ENCODE measurements at regions not wholly inside any gene's neighbourhood (a gene's known extent, or its start where the extent isn't known, plus 50 kb on each side); places are given as distances from the start of the nearest gene placed in this dataset.

DNA sequence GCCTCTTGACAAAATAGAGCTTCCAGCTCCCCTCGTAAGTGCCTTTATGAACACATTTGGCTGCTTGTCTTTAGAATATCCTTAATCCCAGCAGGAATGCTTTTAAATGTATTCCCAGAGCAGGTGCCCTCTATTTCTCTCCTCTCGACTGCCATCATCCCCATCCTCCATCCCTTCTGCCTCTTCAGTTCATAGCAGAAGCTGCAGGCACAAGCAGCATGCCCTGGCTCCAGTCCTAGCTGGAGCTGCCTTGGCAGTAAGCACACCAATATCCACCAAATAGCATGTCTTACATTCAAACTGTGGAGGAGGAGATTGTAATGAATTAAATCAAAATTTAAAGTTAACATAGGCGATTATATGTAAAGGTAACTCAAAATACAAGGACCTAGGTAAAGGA, 891.3 kb upstream of the SLC39A10 start:
- DNase-seq (ENCODE audit: low spot score) = no peak

DNA sequence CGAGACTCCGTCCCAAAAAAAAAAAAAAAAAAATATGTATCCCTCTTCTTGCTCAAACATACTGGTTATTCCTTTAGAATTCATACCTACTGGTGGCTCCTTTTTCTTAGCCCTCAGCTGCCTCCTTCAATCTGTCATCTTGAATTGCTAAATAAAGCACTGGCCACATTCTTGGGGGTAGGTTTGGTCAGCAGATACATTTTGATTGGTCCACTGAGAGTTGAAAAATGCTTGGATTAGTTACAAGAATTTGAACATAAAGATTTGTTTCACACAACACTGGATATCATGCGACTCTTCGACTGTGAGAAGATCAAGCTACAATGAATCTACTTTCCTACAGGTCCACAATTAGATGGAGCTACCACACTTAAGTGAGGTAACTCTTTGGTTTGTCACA, 906.1 kb upstream of the SLC39A10 start:
- no peak for DNase-seq (ENCODE audit: low spot score)

DNA sequence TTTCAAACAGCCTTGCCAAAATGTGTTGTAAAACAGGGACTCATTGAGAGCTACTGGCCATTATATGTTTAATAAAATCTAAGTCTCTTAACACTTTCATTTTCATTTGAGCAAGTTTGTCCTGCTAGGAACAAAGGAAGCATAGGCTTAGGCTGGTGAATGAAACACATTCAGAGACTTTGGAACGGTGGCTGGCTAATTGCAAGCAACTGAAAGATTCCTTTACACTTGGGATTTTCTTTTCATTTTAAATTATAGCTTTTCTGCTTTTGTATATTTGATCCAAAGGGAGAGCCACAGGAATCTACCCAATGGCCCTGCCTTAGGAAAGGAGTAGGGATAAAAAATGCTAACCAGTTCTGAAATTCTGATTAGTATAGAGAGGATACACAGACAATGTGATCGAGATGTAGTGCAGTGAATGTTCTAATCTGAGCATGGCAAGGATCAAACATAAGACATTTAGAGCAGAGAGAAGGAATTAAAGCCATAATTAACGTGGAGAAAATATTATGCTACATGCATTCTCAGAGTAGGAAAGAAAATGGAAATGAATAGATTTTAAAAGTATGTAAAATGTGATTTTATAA, 911.4 kb upstream of the SLC39A10 start:
- no peak for DNase-seq (ENCODE audit: low spot score)

DNA sequence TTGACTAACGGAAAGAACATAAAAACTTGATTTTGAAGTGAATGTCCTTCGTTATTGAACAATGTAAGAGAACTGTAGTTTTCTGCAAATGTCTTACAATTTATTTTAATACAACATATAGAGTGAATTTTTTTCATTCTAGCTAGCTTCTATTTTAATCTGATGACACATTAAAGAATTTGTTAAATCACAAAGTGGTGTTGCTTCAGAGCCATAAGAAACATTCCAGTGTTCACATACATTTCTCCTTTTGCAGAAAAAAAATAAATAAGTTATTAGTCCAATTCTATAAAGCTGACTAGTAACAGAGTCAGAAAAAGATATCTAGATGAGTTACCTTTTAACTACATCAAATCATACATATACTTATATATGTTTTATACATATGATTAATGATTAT, 914.3 kb upstream of the SLC39A10 start:
- DNase-seq (ENCODE audit: low spot score) = no peak

DNA sequence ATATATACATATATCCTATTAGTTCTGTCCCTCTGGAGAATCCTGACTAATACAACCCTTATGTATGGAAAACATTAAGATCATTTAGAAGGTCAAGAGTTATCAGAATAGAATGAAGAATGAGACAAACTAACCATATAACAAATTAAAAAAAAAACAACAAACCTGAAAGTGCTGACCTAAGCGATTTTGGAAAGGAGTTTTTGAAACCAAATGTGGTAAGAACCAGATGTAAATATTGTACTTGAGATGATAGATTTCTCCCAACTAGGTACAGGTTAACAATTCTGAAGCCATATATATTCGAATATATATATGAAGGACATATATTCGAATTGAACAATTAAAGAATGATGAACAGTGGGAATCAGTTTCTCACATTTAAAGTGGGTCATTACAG, 917.8 kb upstream of the SLC39A10 start:
- no peak for DNase-seq (ENCODE audit: low spot score)

DNA sequence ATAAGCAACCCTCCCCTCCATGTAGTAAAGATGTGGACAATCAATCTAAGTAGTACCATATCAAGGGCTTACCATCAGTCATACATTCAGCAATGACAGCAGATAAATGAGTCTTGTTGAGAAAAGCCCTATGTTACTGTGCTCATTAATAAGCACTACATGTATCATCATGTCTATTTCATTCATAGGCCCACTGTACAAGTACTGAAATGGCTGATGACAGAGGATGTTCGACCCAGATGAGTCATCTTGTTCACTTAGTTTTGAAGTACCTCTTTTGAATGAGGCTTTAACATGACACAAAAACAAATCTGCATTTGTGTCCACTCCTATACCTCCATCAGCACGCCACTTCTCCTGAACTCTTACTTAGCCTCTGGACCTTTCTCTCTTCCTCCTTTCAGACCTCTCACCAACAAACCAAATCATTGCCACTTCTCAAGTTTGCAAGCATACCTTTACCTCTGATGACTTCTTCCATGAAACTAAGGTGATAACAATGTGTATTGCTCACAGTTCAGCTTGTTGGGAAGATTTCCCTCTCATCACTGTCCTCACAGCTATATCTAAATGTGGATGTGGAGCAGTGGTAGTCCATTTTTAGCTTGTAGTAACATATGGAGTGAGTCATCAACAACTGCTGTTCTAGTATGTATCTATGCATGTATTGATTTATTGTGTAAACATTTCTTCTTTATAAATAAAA, 921.0 kb upstream of the SLC39A10 start:
- no peak for DNase-seq (ENCODE audit: low spot score)

DNA sequence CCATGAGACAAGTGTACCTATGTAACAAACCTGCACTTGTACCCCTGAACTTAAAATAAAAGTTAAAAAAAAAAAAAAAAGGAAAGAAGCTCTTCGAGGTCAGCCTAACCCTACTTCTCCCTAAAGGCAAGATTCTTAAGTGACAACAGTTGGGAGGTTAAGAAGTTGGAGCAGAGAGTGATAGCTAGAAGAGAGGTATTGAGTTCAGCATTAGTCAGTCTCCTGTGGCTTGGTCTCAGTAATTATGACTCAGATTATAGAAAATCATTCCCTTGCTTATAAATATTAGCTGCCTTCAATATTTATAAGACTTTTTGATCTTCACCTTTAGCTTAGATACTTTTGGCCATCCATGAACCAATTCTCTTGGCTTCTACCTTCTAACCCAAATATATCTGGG, 926.8 kb upstream of the SLC39A10 start:
- no peak for DNase-seq (ENCODE audit: low spot score)

DNA sequence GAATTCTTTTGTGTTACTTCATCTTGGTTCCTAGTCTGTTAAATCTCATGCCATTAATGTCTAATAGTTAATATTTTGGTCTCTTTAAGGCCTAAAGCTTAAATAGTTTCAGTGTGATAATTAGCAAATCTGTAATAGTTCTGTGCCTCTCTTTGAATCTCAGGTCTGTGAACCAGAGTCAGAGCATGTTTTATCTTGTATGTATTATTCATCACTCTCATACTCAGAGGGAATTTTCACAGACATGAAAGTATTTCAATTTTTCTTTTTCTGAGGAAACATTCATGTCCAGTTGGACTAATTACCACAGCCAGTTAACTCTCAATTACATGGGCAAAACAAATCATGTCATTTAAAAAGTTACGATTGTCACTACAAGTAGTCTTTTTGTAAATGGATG, 931.9 kb upstream of the SLC39A10 start:
- DNase-seq (ENCODE audit: low spot score) = no peak

DNA sequence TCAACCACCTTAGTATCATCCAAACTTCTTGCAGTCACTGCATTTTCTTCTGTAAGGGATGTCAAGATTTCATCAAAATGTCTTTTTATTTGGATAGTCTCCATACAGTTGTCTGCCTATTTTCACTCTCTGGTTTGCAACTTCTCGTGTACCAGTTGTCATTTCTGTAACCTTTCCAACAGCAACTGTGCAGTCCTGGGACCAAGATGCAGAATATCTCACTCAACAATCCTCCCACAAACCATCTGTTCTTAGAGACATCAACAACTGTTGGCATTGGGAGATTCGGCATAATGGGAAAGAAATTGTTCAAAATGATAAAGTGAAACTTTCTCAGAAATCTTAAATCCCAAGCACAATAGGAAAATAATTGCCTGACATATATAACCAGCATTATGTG, 933.6 kb upstream of the SLC39A10 start:
- DNase-seq (ENCODE audit: low spot score) = no peak

DNA sequence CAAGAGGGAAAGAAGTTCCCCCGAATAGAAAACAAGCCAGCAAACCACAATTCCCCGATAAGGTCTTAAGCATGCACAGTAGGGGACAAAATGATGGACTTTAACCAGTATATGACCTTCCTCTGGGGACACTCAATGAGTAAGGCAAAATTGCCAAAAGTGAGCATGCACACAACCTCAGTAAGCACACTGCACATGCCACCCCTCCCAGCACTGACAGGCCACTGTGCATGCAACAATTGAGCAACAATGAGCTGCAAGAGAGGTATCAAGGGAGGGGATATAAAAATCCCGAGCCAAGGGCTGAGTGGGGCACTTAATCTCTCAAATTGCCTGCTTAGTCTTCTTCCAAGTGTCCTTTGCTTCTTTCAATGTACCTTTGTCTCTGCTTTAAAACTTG, 935.8 kb upstream of the SLC39A10 start:
- no peak for DNase-seq (ENCODE audit: low spot score)

DNA sequence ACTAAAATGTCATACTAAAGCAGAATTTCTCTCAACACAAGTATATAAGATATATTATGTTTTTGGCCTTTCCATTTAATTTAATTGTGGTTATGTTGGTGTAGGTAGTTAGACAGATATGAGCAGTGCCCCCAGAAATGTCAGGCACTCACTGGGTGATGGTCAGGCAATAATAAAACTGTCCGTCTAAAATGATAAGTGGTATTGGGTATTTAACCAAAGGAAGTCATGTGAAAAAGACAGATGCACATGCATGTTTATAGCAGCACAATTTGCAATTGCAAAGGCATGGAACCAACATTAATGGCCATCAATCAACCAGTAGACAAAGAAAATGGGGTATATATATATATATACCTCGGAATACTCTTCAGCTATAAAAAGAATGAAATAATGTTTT, 936.6 kb upstream of the SLC39A10 start:
- no peak for DNase-seq (ENCODE audit: low spot score)

DNA sequence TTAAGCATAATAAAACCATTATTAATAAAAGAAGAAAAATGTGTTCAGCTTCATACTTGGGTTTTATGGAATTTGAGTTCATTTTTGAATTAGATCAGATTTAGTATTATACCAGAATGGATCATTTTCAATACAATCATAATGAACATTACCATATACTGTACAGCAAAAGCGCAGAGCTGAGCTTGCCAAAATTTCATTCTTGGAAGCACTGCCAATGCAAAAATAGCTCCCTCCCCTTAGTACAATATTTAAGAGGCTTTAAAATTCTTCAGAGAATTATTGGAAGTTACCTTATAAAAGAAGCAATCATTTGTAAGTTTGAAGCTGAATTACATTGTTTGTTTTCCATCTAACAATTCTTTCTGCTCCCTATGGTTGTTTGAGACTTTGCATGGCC, 938.1 kb upstream of the SLC39A10 start:
- no peak for DNase-seq (ENCODE audit: low spot score)

DNA sequence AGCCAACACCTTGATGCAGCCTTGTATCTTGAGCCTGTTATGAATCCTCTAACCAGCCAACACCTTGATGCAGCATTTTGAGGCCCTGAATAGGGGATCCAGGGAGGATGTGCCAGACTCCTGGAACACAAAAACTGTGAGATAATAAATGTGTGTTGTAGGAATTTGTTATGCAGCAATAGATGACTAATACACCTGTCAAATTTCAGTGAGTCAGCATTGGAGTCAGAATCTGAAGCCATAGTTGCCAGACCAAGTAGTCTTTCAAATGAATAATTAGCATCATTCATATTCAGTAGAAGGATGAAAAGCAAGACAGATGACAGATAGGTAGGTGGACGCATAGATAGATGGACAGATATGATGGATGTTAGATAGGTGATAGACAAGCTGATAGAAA, 942.5 kb upstream of the SLC39A10 start:
- no peak for DNase-seq (ENCODE audit: low spot score)

DNA sequence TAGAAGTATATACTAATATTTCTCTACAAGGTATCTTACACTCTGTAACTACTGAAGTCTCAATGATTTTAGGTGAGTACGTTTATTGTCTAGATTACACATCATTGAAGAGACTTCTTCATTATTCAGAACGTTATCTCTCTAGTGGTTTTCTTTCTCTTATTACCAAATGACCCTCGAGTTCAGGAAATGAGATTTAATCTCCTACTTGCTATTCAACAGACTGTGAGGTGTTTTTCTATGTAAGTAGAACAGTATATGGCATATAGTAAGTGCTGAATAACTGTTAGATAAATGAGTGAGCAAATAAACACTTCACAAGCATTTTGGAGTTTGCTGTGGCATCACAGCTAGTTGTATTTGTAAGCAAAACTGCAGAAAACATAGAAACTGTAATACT, 947.2 kb upstream of the SLC39A10 start:
- no peak for DNase-seq (ENCODE audit: low spot score)

DNA sequence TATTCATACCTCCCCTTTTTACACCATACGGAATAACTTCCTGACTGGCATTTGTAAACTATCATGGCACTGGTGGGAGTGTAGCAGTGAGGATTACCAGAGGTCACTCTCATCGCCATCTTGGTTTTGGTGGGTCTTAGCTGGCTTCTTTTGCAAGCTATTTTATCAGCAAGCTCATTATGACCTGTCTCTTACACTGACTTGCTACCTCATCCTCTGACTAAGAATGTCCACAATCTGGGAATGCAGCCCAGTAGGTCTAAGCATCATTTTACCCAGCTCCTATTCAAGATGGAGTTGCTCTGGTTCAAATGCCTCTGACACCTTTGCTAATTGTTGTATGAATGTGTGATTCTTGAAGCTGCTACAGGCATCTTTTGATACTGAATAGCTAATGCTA, 950.8 kb upstream of the SLC39A10 start:
- no peak for DNase-seq (ENCODE audit: low spot score)

DNA sequence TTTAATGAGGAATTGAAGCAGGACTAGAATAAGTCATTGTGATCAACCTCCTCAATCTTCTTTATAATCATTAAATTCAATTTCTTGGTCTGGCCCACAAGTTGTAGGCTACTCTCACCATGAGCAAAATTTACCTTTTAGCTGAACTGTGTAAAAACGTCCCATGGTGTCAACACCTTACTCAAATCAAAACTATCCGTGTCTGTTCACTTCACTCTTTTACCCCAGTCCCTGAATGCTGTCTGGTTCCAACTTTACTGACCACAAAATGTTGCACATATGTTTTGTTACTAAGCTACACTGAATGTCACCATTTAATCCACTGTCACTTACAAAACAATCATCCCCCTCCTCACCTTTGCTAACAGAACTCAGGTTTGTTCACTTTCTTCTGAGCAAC, 951.6 kb upstream of the SLC39A10 start:
- no peak for DNase-seq (ENCODE audit: low spot score)

DNA sequence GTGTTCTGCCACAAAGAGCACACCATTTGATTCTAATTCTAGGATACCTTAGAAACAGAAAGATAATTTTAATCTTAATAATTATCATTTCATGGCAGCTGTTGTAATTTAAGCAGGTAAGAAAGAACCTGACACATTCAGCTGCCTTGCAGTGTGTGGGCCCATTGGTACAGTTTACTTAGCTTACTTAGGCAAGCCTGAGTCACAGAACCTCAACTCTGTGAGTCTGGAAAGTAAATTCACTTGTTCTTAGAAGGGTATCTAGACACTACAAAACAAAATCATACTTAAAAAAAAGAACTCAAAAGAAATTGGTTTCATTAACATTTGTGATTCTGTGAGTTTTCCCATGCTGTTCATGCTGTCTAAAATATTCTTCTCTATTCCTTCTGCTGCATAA, 956.3 kb upstream of the SLC39A10 start:
- DNase-seq (ENCODE audit: low spot score) = no peak

DNA sequence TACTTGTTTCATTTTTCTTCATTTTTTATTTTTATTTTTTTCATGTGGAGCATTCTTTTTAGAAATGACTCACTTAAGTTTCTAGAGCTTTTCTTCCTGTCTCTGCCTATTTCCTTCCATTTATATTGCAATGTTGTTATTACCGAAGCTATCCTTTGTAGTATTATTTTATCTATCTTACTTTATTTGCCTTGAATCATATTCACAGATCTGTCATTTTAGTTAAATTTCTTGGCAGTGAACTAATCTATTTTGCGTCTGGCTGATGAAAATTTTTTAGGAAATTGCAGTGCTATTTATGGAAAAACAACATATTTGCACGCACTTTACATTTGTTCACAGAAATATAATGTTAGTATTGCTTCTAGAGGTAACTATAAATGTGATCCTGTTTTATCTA, 956.9 kb upstream of the SLC39A10 start:
- no peak for DNase-seq (ENCODE audit: low spot score)

DNA sequence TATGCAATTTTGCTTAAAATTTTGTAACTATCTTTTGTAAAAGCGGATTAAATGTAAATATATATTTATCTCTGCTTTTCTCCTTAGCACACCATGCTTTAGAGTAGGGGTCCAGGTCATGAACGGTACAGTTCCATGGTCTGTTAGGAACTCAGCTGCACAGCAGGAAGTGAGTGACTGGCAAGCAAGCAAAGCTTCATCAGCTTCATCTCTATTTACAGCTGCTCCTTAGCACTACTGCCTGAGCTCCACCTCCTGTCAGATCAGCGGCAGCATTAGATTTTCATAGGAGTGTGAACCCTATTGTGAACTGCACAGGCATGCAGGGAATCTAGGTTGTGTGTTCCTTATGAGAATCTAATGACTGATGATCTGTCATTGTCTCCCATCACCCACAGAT, 959.0 kb upstream of the SLC39A10 start:
- no peak for DNase-seq (ENCODE audit: low spot score)

DNA sequence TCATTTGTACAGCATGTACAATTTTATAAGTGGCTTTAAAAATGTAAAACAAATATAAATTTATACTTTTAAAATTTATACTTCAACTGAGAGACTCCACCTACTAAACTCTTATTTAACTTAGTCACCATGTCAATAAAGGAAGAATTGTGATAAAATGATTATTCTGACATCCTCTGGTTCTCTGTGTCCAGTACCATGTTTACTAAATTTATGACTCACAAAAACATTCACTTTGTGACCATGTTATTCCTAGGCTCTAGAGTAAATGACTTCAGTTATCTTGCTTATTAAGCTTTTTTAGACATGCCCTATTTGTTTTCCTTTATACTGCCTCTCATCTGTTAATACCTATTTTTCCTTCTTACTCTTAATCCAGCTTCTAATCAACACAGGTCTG, 959.6 kb upstream of the SLC39A10 start:
- no peak for DNase-seq (ENCODE audit: low spot score)

DNA sequence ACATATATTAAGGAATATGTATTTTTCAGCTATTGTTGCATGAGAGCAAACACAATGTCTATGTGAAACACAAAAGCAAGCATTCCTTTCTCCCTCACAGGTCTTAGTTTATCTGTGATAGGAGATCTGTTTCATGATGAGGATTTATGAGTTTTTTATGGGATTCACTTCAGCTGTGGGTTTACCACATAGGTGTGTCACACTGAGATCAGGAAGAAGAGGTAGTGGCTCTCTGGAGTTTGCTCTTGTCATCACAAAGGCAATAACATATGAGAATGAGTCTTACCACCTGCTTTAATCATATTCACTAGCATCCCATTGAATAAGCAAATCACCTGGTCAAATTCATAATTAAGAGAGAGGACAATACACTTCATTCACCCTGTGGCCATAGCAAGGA, 960.3 kb upstream of the SLC39A10 start:
- no peak for DNase-seq (ENCODE audit: low spot score)

DNA sequence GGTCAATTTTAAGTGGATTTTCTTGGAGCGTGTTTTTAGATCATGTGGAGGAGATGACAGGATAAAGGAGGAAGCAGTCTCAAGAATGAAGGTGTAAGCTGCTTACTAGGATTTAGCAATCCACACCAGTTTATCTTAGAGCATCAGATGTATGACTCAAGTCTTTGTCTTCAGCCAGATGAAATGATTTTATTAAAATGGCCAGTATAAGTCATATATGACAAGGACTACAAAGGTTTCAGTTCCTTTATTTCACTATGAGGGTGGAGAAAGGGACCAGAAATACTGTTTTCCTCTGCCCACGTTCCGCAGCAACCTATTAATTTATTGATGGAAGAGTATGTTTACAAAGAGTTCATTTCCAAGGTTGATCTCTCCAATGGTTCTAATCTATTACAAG, 970.5 kb upstream of the SLC39A10 start:
- DNase-seq (ENCODE audit: low spot score) = no peak

DNA sequence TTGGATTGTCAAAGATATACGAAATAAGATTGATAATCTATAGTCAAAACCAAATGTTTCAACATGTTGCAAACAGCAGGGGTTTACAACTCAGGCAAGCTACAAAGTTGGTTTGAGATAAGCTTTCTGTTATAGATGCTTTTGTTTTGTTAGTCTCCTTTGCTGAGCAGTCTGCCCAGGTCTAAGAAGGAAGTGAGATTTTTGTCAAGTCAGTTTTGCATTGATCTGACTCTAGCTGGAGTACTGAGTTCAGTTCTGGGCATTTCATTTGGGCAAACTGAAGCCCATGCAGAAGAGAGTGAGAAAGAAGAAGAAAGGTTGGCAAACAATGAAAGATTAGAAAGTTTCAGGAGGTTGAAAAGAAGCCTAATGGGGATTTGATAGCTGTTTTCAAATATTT, 983.0 kb upstream of the SLC39A10 start:
- no peak for DNase-seq (ENCODE audit: low spot score)

DNA sequence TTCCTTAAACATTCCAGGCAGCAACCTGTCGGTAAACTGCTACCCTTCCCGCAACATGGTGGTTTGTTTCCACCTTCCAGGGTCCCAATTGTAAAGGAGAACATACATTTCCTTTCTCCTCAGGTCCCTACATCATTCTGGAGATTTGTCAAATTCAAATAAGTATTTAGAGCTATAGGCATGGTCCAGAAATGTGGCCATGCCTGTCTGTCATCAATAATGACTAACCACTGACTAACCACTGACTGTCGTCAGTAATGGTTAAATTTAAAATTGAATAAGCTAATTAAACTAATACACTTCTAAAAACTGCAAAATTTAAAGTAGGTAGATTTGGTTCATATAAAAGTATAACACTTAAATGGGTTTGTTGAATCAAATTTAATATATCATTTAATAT, 984.0 kb upstream of the SLC39A10 start:
- DNase-seq (ENCODE audit: low spot score) = no peak

Data from germinal center (tissue), 1 donor.